ENCODE measurements at regions not wholly inside any gene's neighbourhood (a gene's known extent, or its start where the extent isn't known, plus 50 kb on each side); places are given as distances from the start of the nearest gene placed in this dataset.

DNA sequence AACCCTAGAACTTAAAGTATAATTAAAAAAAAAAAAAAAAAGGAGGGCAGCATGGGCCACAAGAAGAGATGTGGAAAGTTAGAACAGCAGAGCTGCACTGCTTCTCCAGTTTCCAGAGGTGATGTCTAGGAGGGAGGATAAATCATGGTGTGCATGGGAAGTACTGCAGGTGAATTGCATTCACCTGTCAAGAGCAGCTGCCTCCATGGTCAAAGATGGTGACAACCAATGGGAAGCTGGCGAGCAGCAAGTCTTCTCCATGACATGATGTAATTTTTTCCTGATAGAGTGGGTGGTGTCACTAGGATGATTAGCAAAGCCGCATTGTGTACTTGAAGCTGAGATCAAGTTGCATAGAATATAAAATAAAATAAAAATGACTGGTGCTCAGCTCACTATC, 95.6 kb upstream of the HS3ST4 start:
- no peak for TF ChIP-seq FOXM1 (IDR thresholded peaks at IDR 0.05; ENCODE audit: borderline replicate concordance, low read depth)
- TF ChIP-seq YY1 (IDR thresholded peaks at IDR 0.05; ENCODE audit: low read depth): no peak
- no peak for TF ChIP-seq EP300 (IDR thresholded peaks at IDR 0.05; ENCODE audit: borderline replicate concordance)
- TF ChIP-seq CEBPB (IDR thresholded peaks at IDR 0.05): no peak
- no peak for TF ChIP-seq ZBTB7A (IDR thresholded peaks at IDR 0.05; ENCODE audit: low read depth)
- TF ChIP-seq EGR1 (IDR thresholded peaks at IDR 0.05): no peak
- TF ChIP-seq, protein P1, sequence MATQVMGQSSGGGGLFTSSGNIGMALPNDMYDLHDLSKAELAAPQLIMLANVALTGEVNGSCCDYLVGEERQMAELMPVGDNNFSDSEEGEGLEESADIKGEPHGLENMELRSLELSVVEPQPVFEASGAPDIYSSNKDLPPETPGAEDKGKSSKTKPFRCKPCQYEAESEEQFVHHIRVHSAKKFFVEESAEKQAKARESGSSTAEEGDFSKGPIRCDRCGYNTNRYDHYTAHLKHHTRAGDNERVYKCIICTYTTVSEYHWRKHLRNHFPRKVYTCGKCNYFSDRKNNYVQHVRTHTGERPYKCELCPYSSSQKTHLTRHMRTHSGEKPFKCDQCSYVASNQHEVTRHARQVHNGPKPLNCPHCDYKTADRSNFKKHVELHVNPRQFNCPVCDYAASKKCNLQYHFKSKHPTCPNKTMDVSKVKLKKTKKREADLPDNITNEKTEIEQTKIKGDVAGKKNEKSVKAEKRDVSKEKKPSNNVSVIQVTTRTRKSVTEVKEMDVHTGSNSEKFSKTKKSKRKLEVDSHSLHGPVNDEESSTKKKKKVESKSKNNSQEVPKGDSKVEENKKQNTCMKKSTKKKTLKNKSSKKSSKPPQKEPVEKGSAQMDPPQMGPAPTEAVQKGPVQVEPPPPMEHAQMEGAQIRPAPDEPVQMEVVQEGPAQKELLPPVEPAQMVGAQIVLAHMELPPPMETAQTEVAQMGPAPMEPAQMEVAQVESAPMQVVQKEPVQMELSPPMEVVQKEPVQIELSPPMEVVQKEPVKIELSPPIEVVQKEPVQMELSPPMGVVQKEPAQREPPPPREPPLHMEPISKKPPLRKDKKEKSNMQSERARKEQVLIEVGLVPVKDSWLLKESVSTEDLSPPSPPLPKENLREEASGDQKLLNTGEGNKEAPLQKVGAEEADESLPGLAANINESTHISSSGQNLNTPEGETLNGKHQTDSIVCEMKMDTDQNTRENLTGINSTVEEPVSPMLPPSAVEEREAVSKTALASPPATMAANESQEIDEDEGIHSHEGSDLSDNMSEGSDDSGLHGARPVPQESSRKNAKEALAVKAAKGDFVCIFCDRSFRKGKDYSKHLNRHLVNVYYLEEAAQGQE (IDR thresholded peaks at IDR 0.05; ENCODE audit: low read depth): no peak
- TF ChIP-seq TAF1 (IDR thresholded peaks at IDR 0.05; ENCODE audit: low read depth): no peak
- TF ChIP-seq RAD21 (IDR thresholded peaks at IDR 0.05; ENCODE audit: low read depth): no peak
- TF ChIP-seq TEAD4 (IDR thresholded peaks at IDR 0.05): no peak
- TF ChIP-seq TCF12 (IDR thresholded peaks at IDR 0.05; ENCODE audit: low read depth): no peak
- TF ChIP-seq CREB1 (IDR thresholded peaks at IDR 0.05; ENCODE audit: low read depth): no peak
- TF ChIP-seq, protein P2, sequence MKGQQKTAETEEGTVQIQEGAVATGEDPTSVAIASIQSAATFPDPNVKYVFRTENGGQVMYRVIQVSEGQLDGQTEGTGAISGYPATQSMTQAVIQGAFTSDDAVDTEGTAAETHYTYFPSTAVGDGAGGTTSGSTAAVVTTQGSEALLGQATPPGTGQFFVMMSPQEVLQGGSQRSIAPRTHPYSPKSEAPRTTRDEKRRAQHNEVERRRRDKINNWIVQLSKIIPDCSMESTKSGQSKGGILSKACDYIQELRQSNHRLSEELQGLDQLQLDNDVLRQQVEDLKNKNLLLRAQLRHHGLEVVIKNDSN (IDR thresholded peaks at IDR 0.05): no peak
- TF ChIP-seq, protein P3, sequence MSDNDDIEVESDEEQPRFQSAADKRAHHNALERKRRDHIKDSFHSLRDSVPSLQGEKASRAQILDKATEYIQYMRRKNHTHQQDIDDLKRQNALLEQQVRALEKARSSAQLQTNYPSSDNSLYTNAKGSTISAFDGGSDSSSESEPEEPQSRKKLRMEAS (IDR thresholded peaks at IDR 0.05): no peak
- TF ChIP-seq NFIC (IDR thresholded peaks at IDR 0.05): no peak

DNA sequence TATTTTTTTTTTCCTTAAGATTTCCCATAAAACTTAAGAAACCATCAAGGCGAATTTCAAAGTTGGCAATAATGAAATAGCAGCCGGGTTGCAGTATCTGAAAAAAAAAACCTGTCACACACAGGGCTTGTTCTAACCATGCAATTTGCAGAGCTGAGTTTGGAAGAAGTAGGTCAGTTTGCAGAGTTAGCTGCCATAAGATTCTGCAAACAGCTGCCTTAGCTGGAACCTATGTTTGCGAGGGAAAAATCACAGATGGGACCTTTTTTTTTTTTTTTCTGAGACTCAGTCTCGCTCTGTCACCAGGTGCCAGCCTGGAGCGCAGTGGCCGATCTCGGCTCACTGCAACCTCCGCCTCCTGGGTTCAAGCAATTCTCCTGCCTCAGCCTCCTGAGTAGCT, 98.5 kb upstream of the HS3ST4 start:
- TF ChIP-seq, protein P2 (IDR thresholded peaks at IDR 0.05): no peak

DNA sequence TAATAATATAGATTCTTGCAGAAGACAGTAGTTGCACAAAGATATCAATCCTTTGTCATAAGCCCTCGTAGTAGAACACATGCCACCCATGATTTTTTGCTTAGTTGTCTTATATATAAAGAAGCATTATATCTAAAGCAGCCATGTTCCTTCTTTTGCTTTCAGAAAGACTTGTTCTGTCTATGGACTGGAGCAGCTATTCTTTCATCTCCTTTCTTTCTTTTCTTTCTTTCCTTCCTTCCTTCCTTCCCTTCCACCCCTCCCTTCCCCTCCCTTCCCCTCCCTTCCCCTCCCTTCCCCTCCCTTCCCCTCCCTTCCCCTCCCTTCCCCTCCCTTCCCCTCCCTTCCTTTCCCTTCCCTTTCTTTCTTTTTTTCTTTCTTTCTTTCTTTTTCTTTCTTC, 104.0 kb upstream of the HS3ST4 start:
- TF ChIP-seq ZBTB7A (IDR thresholded peaks at IDR 0.05; ENCODE audit: low read depth): no peak
- TF ChIP-seq NFIC (IDR thresholded peaks at IDR 0.05): no peak
- no peak for TF ChIP-seq TEAD4 (IDR thresholded peaks at IDR 0.05)
- TF ChIP-seq, protein P2 (IDR thresholded peaks at IDR 0.05): no peak
- TF ChIP-seq CEBPB (IDR thresholded peaks at IDR 0.05): no peak
- no peak for TF ChIP-seq YY1 (IDR thresholded peaks at IDR 0.05; ENCODE audit: low read depth)
- TF ChIP-seq TCF12 (IDR thresholded peaks at IDR 0.05; ENCODE audit: low read depth): no peak

DNA sequence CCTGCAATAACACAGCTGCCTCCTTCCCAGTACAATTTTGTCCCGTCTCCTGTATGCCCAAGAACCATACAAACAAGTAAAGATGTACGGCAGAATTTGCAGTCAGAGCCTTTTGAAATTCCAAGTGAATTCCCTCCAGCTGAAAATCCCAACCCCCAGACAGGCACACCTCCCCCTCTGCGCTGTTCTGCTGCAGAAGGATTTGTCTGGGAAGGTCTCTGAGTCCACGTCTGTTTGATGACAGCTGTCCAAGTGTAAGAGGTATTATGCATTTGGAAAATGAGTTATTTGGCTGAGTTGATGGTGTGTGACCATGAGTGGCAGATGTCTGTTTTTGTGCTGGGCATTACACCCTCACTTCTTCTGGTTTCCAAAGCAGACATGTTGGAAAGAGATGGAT, 104.9 kb upstream of the HS3ST4 start:
- no peak for TF ChIP-seq TEAD4 (IDR thresholded peaks at IDR 0.05)
- no peak for TF ChIP-seq TCF12 (IDR thresholded peaks at IDR 0.05; ENCODE audit: low read depth)
- TF ChIP-seq YY1 (IDR thresholded peaks at IDR 0.05; ENCODE audit: low read depth): no peak
- no peak for TF ChIP-seq CEBPB (IDR thresholded peaks at IDR 0.05)
- TF ChIP-seq EP300 (IDR thresholded peaks at IDR 0.05; ENCODE audit: borderline replicate concordance): no peak
- TF ChIP-seq, protein P2 (IDR thresholded peaks at IDR 0.05): no peak
- TF ChIP-seq FOXM1 (IDR thresholded peaks at IDR 0.05; ENCODE audit: borderline replicate concordance, low read depth): no peak
- TF ChIP-seq RAD21 (IDR thresholded peaks at IDR 0.05; ENCODE audit: low read depth): no peak
- no peak for TF ChIP-seq ZBTB7A (IDR thresholded peaks at IDR 0.05; ENCODE audit: low read depth)
- TF ChIP-seq NFIC (IDR thresholded peaks at IDR 0.05): no peak
- no peak for TF ChIP-seq EGR1 (IDR thresholded peaks at IDR 0.05)
- TF ChIP-seq CREB1 (IDR thresholded peaks at IDR 0.05; ENCODE audit: low read depth): no peak
- TF ChIP-seq, protein P1 (IDR thresholded peaks at IDR 0.05; ENCODE audit: low read depth): no peak
- TF ChIP-seq TAF1 (IDR thresholded peaks at IDR 0.05; ENCODE audit: low read depth): no peak
- TF ChIP-seq, protein P3 (IDR thresholded peaks at IDR 0.05): no peak

DNA sequence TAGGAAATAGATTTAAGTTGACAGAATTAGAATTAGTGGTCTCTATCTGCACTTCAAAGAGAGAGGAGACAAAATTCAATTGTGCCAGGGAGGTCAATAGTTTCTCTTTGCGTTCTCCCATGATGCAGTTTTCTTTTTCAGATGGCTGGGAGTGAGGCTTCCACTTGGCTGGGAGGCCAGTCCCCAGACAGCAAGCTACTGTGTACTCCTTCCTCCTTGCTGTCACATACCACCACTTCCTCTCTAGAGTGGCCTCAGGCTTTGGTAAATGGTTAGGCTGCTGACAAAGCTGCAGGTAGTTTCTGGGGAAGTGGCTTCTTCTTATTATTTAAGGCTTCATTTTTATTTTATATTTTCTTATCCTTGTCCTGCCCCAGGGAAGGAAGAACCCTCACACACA, 106.2 kb upstream of the HS3ST4 start:
- TF ChIP-seq TAF1 (IDR thresholded peaks at IDR 0.05; ENCODE audit: low read depth): no peak
- TF ChIP-seq RAD21 (IDR thresholded peaks at IDR 0.05; ENCODE audit: low read depth): no peak
- TF ChIP-seq CEBPB (IDR thresholded peaks at IDR 0.05): no peak
- TF ChIP-seq TCF12 (IDR thresholded peaks at IDR 0.05; ENCODE audit: low read depth): no peak
- TF ChIP-seq CREB1 (IDR thresholded peaks at IDR 0.05; ENCODE audit: low read depth): no peak
- TF ChIP-seq ZBTB7A (IDR thresholded peaks at IDR 0.05; ENCODE audit: low read depth): no peak
- TF ChIP-seq FOXM1 (IDR thresholded peaks at IDR 0.05; ENCODE audit: borderline replicate concordance, low read depth): no peak
- TF ChIP-seq, protein P1 (IDR thresholded peaks at IDR 0.05; ENCODE audit: low read depth): no peak
- no peak for TF ChIP-seq EGR1 (IDR thresholded peaks at IDR 0.05)
- TF ChIP-seq, protein P3 (IDR thresholded peaks at IDR 0.05): no peak
- no peak for TF ChIP-seq TEAD4 (IDR thresholded peaks at IDR 0.05)
- no peak for TF ChIP-seq EP300 (IDR thresholded peaks at IDR 0.05; ENCODE audit: borderline replicate concordance)
- TF ChIP-seq, protein P2 (IDR thresholded peaks at IDR 0.05): no peak
- no peak for TF ChIP-seq NFIC (IDR thresholded peaks at IDR 0.05)
- TF ChIP-seq YY1 (IDR thresholded peaks at IDR 0.05; ENCODE audit: low read depth): no peak
